Stimulated activated CD4-positive, alpha-beta T cell treated with anti-CD3 and anti-CD28 coated beads, Interleukin-1b, Interleukin-23, amount 100 ng/mL, for 4 hours (primary cell): ENCODE measurements at regions not wholly inside any gene's neighbourhood (a gene's known extent, or its start where the extent isn't known, plus 50 kb on each side); places are given as distances from the start of the nearest gene placed in this dataset.

Source experiments
- DNase-seq, 2 donors: peaks; one replicate each; pipeline ENCODE4 v3.0.0-alpha.2; 2020; ENCODE audit warnings: low read depth in 2 of 2

DNA sequence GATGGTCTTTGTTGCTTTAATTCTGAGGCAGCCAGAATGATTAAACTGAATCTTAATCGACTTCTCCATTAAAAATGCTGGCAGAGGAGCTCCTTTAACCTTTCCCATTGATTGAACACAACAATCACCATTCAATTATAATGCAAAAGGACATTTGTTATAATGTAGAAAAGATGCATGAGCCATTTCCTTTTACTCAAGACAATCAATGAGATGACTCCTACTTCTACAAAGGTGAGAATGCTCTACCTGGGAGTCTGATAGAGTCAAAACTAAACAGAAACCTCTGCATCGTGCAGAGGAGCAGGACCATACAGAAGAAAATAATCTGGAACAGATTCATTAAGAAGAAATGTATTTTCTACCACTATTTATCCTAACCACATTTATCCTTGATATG, 253.6 kb upstream of the DACH1 start:
- no peak for DNase-seq

DNA sequence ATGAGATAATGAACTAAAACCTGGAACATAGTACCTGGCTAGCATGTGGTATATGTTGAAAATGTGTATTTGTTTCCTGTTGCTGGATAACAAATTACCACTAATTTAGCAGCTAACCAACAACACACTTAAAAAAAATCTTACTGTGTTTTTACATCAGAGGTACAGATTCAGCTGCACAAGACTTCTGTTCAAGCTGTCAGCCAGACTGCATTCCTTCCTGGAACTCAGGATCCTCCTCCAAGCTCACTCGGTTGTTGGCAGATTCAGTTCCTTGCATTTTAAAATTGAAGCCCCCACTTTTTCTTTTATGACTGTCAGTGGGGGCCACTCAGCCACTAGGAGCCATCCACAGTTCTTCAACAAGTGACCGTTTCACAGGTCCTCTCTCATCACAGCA, 246.9 kb upstream of the DACH1 start:
- no peak for DNase-seq

DNA sequence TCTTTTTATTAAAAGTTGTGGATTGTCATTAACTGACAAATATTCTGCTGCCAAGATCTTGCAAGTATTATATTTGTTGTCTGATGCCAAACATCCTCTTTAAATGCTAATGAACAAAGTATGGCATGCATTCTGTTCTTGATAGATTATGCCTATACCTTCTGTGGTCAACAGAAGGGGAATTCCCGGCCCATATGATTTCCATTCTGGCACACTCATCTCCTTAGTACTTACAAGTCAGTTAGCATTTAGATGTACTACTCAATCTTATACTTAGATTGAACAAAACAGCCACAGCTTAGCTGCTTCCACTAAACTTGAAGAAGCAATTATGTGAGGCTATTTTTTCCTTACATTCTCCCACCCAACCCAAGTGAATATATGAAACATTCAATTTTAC, 246.1 kb upstream of the DACH1 start:
- DNase-seq = no peak

DNA sequence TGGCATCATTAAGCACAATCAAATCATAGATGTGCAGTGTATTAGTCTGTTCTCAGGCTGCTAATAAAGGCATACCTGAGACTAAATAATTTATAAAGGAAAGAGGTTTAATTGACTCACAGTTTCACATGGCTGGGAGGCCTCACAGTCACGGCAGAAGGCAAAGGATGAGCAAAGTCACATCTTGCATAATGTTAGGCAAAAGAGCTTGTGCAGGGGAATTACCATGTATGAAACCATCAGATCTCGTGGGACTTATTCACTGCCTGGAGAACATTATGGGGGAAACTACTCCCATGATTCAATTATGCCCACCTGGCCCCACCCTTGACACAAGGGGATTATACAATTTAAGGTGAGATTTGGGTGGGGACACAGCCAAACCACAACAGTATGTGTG, 245.2 kb upstream of the DACH1 start:
- no peak for DNase-seq

DNA sequence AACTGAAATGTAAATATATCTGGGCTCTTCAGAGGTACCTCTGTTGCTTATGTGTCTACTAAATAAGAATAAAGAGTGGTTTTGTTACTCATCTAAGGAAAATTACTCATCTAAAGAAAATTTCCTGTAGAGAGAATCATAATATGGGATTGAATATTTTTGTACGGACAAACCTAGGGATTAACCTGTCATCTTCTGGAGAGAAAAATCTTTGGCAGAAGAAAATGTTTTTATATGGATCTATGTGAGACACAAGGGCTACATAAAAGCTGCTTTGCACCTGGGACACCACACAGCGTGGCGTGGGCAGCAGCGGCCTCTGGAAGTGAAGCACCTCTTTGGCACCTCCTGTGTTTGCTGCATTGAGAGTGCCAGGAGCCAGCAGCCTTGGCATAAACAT, 242.9 kb upstream of the DACH1 start:
- no peak for DNase-seq

DNA sequence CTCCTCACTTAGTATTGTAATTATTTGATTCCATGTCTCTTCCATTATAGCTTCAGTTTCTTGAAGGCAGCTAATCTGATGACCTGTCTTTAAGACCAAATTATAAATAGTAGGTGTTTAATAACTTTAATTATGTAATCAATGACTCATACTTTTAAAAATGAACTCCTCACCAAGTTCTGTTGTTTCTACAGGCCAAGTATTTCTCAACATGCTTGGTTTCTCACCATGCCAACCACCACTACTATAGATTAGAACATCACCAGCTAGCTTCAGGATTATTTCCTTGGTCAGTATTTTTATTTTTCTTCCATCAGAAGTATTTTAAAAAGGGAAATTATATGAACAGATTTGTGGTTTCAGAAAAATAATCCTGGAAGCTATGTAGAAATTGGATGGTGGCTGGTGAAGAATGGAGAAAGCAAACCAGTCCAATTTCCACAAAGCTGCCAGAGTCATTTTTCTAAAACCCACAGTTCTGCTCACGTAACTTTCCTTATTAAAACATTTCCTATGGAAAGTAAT, 237.7 kb upstream of the DACH1 start:
- no peak for DNase-seq

DNA sequence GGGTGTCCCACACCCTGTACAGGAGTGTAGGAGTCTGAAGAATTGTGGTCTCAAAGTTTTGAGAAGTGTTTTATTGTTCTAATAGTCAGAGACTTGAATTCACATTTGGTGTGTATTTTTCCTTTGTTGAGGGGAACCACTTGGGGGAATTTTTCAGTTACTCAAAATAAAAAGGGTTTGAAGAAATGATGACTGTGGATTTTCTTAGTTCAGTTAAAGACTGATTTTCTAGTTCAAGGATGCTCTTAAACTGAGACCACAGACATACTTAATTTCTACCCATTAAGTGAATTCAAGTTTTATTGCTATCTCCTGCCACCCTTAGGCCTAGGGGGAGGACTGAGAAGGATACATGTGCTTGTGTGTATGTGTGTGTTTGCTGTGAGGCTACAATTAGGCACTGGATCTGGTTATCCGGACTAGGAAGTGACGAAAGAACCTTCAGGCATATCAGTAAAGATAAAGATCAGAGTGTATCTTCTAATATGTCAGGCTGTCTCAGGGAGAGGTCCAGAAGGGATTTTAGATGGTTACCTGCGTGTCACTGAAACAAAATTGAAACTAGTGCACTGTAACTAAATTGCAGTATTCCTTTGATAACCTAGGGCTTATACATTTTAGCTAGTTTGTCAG, 234.9 kb upstream of the DACH1 start:
- no peak for DNase-seq

DNA sequence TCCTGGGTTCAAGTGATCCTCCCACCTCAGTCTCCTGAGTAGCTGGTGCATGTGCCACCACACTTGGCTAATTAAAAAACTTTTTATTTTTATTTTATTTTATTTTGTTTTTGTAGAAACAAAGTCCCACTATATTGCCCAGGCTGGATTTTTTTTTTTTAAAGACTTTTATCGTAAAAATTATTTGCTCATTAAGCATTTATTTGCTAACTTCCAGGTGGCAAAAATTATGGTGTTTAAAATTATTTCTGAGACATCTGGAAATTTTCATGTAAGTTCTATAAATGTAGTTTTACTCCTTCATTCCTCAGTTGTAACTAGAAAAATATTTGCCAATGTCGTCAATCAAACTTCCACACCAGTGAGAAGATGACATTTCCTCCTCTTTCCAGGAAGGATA, 233.3 kb upstream of the DACH1 start:
- no peak for DNase-seq

DNA sequence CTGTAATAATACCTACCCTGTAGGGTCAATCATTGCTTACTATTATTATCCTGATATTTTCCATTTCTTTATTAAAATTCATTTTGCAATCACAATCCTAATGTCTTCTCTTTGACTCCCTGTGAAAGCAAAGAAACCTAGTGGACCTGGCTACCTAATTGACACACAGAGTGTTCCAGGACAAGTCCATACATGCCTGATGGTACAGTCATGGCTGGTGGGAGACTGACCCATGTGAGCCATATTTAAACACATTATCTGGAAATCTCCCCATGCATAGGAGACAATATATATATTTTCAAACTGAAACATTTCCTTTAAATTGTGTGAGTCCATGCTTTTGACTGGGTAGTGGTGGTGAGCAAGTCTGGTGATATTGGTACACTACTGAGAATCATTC, 230.6 kb upstream of the DACH1 start:
- no peak for DNase-seq

DNA sequence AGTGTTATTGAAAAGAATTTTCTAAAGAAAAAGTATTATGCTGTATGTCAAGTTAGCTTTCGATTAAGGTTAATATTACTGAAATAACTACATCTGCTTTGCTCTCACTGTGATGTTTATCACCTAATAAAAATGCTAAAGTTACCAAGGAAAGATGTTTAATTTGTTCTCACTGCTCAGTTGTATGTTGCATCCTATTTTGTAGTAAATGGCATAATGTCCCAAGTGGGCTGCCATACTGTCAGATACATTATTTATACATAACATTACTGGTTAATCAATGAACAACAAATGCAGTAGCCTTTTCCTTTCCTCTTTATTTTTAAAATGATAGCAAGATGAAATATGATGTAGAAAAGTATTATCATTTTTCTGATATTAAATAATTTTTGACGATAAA, 226.3 kb upstream of the DACH1 start:
- DNase-seq = no peak

DNA sequence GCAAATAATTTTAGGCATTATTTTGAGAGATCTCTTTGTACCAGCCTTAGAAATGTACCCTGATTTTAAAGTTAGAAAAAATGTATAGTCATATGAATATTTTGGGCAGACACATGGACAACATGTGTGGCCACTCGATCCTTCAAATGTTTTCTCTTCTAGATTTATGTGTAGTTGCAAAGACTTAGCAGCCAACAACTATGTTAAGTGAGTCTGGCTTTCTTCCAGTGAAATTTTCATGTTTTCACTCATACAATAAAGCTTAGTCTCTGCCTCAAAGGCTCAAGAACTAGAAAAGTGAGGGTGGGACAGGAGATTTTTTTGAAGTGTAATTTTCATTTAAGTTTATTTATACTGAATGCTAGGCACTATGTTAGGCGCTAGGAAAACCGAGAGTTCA, 207.7 kb upstream of the DACH1 start:
- DNase-seq = no peak

DNA sequence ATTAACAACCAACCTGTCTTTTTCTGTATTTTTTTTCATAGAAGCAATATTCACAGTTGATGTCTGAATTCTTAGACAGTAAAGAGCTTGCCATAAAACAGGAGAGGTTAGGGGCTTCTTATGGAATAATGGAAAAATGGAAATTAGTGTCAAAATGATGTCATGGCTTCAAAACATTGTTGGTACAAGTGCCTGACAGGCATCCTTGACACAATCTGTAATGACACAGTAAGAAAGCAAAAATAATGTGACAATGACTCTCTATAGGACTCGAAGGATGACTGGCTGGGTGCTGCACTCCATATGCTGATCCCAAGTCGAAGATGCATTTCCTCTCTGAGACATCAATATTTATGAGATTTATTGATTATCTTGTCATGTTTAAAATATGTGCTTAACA, 205.3 kb upstream of the DACH1 start:
- DNase-seq = no peak

DNA sequence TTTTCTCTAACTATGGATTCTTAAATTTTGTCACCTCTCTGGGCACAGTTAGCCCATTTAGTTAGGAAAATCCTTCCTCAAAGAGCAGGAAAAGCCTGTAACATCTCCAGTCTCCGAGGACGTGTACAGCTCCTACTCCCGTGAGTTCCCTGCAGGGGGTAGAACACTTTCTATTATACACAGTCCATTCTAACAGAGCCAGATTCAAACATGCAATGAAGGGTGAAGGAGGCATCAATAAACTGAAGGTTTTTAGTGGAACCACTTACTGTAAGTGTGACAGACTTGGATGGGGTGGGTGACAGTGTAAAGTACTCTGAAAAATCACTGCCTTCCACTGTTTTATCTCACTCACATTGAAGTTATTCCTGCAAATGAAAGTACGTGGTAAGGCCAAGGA, 204.7 kb upstream of the DACH1 start:
- no peak for DNase-seq

DNA sequence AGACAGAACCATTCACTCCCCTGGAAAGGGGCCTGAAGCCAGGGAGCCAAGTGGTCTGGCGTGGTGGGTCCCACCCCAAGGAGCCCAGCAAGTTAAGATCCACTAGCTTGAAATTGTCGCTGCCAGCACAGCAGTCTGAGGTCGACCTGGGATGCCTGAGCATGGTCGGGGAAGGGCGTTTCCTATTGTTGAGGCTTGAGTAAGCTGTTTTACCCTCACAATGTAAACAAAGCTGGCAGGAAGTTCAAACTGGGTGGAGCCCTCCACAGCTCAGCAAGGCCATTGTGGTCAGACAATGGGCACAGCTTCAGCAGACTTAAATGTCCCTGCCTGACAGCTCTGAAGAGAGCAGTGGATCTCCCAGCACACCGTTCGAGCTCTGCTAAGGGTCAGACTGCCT, 195.6 kb upstream of the DACH1 start:
- DNase-seq = no peak

DNA sequence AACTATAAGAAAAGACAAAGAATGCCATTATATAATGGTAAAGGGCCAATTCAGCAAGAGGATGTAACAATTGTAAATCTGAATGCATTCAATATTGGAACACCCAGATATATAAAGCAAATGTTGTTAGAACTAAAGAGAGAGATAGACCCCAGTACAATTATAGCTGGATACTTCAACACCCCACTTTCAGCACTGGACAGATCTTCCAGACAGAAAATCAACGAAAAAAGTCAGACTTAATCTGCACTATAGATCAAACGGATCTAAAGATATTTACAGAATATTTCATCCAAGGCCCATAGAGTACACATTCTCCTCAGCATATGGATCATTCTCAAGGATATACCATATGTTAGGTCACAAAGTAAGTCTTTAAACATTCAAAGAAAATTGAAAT, 194.6 kb upstream of the DACH1 start:
- no peak for DNase-seq

DNA sequence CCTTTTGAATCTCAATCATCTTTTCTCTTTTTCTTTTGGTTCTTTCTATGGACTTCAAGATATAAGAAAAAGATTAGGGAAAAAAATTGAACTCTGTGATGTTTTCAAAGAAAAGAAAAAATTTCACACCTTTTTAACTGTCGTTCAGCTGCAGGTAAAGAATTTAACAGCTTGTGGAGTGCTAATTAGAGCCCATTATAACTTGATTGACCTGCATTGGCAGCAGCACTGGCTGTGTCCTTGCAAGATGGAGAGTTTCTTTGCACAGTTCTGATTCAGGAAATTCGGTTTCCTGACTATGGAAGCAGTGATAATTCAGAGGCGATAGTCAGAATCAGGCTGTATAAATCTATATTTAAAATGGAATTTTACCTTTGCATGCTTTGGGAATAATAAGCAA, 183.2 kb upstream of the DACH1 start:
- no peak for DNase-seq

DNA sequence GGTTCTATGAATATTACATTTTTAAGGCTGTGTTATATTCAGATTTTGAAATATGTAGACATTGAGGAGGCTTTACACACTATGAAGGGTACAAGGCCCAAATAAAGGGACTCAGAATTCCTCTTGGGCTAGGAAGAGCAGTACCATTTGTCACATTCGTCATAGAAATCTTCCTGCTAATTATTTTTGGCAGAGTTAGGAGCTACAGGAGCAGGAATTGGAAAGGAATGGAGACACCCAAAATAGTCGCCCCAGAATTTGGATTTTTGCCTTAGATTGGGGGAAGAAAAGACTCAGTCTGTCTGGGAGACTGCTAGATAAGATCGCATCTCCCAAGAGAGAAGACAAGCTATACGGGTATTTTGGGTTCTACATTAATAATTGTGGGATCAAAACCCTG, 176.4 kb upstream of the DACH1 start:
- DNase-seq = no peak

DNA sequence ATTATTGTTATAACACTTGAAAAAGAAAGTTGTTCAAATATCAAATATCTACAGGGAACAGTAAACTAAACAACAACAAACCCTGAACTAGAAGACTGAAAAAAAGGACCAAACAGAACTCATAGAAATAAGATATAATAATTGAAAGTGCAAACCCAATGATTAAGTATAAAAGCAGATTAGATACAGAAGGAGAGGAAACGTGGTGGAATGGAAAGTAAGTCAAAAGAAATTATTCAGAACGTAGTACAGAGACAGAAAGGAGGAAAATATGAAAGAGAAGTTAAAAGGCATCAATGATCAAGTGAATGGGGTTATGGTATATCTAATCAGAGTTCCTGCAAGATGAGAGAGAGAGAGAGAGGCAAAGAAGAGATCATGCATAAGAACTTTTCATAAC, 174.2 kb upstream of the DACH1 start:
- no peak for DNase-seq

DNA sequence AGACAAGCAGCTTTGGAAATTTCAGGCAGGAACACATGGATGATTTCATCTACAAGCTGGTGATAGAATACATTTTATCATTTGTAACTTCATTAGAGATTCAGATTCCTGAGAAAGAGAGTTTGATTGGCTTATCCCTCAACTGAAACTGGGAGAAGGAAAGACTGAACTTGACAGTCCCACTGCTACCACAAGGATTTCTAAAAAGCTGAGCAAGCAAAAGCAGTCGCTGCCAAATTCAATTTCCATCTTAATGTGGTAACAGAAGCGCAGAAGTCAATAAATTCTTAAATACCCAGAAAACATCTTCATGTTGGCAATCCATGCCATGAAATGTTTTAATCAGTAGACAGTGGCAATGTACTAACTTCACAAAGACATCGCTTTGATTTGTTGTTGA, 172.1 kb upstream of the DACH1 start:
- no peak for DNase-seq

DNA sequence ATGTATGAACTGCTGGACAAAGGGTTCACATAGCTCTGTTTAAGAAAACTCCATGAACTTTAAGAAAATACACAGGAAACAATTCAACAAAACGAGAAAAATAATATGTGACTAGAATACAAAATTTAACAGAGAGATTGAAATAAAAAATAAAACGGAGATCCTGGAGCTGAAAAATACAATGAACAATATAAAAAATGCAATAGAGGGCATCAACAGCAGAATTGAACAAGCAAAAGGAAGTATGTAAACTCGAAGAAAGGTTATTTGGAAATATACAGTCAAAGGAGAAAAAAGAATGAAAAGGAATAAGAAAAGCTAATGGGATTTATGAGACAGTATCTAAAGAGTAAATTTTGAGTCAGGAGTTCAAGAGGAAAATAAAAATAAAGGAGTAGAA, 163.0 kb upstream of the DACH1 start:
- DNase-seq = no peak

DNA sequence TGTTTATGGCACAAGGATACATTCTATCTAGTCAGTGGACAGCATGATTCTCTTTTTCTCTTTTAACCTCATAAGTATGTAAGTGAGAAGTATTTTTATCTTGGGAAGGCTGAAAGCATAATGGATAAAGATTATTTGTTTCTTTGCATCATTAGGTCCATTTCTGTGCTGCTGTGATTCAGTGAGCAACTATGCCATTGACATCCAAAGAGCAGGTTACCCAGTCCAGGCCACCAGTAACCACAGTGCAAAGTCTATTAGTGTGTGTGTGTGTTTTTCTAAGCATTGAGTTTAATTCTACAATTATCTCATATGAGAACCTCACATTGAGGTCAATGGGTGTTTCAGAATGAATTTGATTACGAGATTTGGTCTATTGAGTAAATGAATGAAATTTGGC, 158.8 kb upstream of the DACH1 start:
- DNase-seq = no peak

DNA sequence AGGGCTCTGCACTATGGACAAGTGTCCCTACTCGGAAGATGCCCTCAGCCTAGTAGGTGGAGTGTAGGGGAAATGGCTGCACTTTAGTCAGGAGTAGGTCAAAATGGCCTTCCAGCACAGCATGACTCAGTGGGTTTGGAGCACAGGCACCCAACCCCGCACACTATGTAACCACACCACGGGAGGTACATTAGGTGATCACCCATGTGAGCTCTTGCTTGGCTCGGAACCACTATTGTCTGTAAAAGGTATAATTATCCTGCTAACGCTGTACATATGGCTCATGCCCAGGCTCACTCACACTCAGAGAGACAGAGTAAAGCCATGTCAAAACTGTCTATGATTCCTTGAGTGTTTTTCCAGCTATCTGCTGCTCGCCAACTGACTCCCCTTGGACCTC, 156.9 kb upstream of the DACH1 start:
- no peak for DNase-seq

DNA sequence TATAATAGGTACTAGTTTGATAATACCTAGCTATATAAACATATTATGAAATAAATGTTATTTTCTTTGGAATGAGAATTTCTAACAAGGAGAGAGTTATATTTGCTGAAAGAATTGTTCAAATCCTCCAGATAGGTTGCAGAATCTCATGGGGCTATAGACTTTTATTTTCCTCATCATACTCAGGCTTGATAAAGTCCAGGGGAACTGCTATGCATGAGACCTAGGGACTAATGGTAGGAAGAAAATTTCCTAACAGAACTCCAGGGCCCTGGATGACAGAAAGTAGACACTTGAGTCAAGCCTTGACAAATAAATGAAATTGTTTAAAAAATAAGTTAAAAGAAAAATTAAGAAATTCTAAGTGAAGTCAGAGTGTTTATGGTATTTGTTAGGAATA, 138.5 kb upstream of the DACH1 start:
- no peak for DNase-seq

DNA sequence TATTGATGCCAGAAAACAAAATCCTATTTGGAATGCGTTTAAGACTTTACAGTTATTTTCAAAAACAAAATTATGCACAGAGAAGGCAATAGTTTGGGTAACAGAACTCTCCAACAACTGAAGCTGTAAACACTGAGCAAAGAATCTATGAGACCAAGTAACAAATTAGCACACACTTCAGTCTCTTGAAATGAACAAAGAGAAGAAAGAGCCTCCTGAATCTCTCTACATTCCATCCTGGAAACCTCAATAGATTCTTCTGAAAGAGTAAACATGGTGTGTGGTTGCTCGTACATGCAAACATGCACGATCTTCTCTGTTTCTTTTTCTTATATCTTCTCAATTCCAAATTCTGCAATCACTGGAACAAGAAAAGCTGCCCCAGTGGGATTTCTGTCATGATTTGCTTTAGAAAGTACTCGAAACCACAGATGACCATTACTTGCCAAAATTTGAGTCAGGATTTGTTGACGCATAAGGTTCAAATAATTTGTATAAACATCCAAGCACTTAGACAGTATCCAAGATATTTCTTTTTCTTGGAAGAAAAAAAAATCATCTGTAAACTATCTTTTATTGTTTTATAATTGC, 137.9 kb upstream of the DACH1 start:
- DNase-seq = no peak
